HS-5 (cell line): ENCODE measurements at regions not wholly inside any gene's neighbourhood (a gene's known extent, or its start where the extent isn't known, plus 50 kb on each side); places are given as distances from the start of the nearest gene placed in this dataset.

Source experiments
- DNase-seq: peaks from one replicate; pipeline ENCODE4 v3.0.0-alpha.2; 2012; ENCODE audit warnings: low read depth

DNA sequence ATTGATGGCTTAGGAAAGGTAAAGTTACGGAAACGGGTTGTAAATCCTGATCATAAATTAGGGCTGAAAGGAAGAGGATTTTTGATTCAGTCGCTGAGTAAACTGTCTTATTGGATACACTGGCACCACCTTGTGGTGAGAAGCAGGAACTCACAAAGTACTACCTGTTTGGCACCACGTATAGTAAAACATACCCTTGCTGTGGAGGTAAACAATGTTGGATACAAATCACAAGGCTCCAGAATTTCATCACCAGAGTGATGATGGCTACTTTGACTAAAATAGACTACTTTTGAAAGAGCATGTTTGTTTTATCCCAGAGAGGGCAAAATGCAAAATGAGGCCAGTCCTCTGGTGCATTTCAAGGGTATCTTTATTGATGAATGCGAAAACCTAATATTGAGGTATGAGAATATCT lies 216.9 kb downstream of the IGSF11 start:
- peak; percentile 26 for DNase-seq

DNA sequence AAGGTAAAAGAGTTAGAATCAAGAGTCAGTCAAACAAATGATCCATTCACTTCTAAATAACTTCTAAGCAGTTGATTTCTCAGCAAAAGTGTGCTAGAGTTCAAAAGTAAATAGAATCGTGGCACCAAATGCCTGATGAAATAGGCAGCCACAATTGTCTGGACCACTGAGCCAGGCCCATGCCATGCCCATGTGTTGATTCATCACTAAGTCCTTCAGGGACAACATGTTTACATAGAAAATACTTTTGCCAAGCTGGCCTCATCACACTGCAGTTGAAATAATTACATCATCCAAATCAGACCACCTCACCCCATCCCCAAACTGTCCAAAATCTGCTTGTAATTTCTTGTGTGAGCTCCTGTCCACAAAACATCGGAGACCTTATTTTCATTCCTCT lies 216.3 kb downstream of the IGSF11 start:
- DNase-seq: peak; percentile 23

GRCh38 chr3:118823626-118824025 lies 211.0 kb downstream of the IGSF11 start:
- DNase-seq: no peak

- no peak for DNase-seq
Measured at GRCh38 chr3:118827446-118827845, 207.2 kb downstream of the IGSF11 start.

DNA sequence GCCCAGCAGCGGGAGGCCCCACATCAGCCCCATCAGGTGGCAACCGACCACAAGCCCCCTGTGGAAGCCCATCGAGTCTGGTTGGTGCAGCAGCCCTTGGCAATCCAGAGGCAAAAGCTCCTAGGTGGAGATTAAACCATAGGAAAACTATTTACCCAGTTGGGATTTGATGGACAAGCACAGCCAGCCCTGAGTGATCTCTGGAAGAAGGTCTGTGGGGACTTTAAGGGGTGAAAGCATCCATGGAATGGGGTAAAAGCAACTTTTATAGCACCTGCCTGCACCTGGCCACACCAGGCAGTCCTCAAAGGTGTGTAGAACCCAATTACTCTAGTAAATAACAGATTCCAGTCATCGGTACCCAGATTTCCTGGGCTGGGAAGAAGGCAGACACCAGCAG lies 206.3 kb downstream of the IGSF11 start:
- DNase-seq: no peak

GRCh38 chr3:118833075-118833474 lies 201.6 kb downstream of the IGSF11 start:
- DNase-seq: no peak

DNA sequence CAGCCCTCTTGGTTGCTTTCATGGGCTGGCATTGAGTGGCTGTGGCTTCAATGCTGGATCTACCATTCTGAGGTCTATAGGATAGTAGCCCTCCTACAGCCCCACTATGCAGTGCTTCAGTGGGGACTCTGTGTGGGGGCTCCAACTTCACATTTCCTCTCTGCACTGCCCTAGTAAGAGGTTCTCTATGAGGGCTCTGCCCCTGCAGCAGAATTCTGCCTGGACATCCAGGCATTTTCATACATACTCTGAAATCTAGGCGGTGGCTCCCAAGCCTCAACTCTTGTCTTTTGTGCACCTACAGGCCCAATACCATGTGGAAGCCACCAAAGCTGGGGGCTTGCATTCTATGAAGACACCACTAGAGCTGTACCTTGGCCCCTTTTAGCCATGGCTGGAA lies 195.8 kb downstream of the IGSF11 start:
- no peak for DNase-seq

- DNase-seq: no peak
Measured at GRCh38 chr3:118842147-118842863, 192.3 kb downstream of the IGSF11 start.

DNA sequence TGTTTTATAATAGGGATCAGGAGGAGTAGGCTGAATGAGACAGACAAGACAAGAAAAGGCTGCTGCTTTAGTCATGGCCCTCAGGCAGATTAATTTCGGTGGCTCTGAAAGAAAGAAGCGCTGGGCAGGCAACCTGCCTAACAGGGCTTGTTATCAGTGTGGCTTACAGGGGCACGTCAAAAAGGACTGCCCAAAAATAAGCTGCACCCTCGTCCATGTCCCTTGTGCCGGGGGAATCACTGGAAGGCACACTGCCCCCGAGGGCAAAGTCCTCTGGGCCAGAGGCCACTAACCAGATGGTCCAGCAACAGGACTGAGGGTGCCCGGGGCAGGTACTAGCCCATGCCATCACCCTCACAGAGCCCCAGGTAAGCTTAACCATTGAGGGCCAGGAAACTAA lies 188.5 kb downstream of the IGSF11 start:
- DNase-seq: no peak
